GM18519 (cell line): ENCODE measurements at regions not wholly inside any gene's neighbourhood (a gene's known extent, or its start where the extent isn't known, plus 50 kb on each side); places are given as distances from the start of the nearest gene placed in this dataset.

Experiments used
- ATAC-seq: cut with Tn5 transposase; IDR thresholded peaks from one replicate; pipeline ENCODE4 v1.9.1; 2021; ENCODE audit warnings: mild to moderate bottlenecking, moderate library complexity; ENCODE audit not compliant: unreplicated experiment, low FRiP score

DNA sequence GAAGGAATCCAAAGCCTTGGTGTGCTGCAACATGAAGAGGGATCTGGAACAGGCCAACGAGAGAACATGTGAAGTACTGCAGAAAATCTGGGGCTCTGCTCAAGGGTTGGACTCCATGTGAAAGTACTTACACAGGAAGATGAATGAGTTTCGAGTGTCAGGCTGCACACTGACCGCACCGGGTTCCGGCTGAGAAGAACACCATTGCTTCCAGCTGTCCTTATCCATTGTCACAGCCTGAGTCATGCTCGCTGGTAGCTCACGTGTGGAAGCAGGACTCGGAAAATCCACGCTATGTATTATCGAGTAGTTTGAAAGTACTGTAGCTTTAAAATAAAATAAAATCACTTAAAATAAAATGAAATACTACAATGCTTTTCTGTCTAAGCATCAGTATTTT is 50.4 kb upstream of the TBL1X start:
- ATAC-seq = no peak
